GM12878 (cell line): ENCODE measurements at regions not wholly inside any gene's neighbourhood (a gene's known extent, or its start where the extent isn't known, plus 50 kb on each side); places are given as distances from the start of the nearest gene placed in this dataset.

Experiments used
- CHD2 ChIP-seq: IDR thresholded peaks from 2 replicates; pipeline ENCODE4 v1.6.1; 2011; ENCODE audit warnings: low read depth, low read length, improper control_type of control experiment, borderline replicate concordance
- CHD4 ChIP-seq: fragments of 200-600 bp; sonication (generic); IDR thresholded peaks from 2 replicates; pipeline ENCODE4 v1.6.1; 2016; ENCODE audit warnings: mild to moderate bottlenecking
- EP300 ChIP-seq, 2 experiments: fragments of 150-350 bp in 1 of 2; IDR thresholded peaks; 2 replicates each; pipeline ENCODE4 v1.6.1; 2011 to 2012; ENCODE audit warnings: low read depth in 2 of 2, low read length in 2 of 2, borderline replicate concordance in 1 of 2, improper control_type of control experiment in 1 of 2, inconsistent platforms in 1 of 2; ENCODE audit not compliant: control insufficient read depth in 1 of 2
- POLR2A ChIP-seq: IDR thresholded peaks from 2 replicates; pipeline ENCODE4 v1.6.1; 2011; ENCODE audit warnings: low read depth, mild to moderate bottlenecking, low read length
- SMC3 ChIP-seq: IDR thresholded peaks from 2 replicates; pipeline ENCODE4 v1.6.1; 2011; ENCODE audit warnings: low read length, improper control_type of control experiment, borderline replicate concordance
- SP1 ChIP-seq: IDR thresholded peaks from one replicate; pipeline ENCODE4 v1.6.1; 2011; ENCODE audit warnings: low read depth, low read length
- TAF1 ChIP-seq: IDR thresholded peaks from 2 replicates; pipeline ENCODE4 v1.6.1; 2011; ENCODE audit warnings: mild to moderate bottlenecking, low read depth, low read length, borderline replicate concordance
- TF ChIP-seq, protein P1 (sequence below), 3 experiments: IDR thresholded peaks in 2 of 3; conservative IDR thresholded peaks in 1 of 3; 2 replicates each; pipeline ENCODE4 v1.5.1; 2011; ENCODE audit warnings: low read depth in 3 of 3, low read length in 3 of 3, mild to moderate bottlenecking in 3 of 3, control low read depth in 2 of 3, moderate library complexity in 2 of 3, inconsistent platforms in 1 of 3, mixed read lengths in 1 of 3; ENCODE audit not compliant: control insufficient read depth in 2 of 3, insufficient read depth in 1 of 3; ENCODE audit errors: extremely low read depth in 1 of 3
- TF ChIP-seq, protein P2 (sequence below): IDR thresholded peaks from 2 replicates; pipeline ENCODE4 v1.6.1; 2012; ENCODE audit warnings: mild to moderate bottlenecking, low read depth, low read length
- TF ChIP-seq, protein P3 (sequence below): IDR thresholded peaks from 2 replicates; pipeline ENCODE4 v1.6.1; 2011; ENCODE audit warnings: mild to moderate bottlenecking, low read depth, low read length, moderate library complexity; ENCODE audit not compliant: insufficient replicate concordance

DNA sequence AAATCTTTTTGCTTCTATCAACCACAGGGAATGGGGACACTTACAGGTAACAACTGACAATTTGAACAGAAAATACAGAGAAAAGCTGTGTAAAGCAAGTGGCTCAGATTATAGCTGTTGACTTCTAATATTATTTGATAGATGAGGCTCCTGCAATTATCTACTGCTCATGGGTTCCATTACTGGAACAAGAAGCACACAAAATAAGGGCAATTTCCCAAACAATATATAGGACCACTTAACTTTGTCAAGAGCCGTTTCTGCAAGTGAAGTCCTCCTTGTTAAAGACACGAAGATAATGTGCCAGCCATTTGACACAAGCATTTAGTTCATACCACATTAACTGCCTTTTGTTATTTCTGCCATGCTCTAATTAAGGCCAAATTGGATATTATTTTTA, 315.5 kb upstream of the ARID1B start:
- TF ChIP-seq CHD2 (no peak), POLR2A (no peak), EP300 (IDR thresholded peaks at IDR 0.05; ENCODE audit: borderline replicate concordance in 1 of 2, control insufficient read depth in 1 of 2, low read depth in 2 of 2, low read length in 2 of 2) (no peak), TAF1 (no peak), SP1 (no peak), SMC3 (no peak), CHD4 (no peak)
- TF ChIP-seq, protein P1, sequence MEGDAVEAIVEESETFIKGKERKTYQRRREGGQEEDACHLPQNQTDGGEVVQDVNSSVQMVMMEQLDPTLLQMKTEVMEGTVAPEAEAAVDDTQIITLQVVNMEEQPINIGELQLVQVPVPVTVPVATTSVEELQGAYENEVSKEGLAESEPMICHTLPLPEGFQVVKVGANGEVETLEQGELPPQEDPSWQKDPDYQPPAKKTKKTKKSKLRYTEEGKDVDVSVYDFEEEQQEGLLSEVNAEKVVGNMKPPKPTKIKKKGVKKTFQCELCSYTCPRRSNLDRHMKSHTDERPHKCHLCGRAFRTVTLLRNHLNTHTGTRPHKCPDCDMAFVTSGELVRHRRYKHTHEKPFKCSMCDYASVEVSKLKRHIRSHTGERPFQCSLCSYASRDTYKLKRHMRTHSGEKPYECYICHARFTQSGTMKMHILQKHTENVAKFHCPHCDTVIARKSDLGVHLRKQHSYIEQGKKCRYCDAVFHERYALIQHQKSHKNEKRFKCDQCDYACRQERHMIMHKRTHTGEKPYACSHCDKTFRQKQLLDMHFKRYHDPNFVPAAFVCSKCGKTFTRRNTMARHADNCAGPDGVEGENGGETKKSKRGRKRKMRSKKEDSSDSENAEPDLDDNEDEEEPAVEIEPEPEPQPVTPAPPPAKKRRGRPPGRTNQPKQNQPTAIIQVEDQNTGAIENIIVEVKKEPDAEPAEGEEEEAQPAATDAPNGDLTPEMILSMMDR (IDR thresholded peaks at IDR 0.05 in 2 of 3, conservative IDR thresholded peaks at IDR 0.05 in 1 of 3; ENCODE audit: control insufficient read depth in 2 of 3, extremely low read depth in 1 of 3, insufficient read depth in 1 of 3, low read depth in 3 of 3, low read length in 3 of 3): no peak
- TF ChIP-seq, protein P2, sequence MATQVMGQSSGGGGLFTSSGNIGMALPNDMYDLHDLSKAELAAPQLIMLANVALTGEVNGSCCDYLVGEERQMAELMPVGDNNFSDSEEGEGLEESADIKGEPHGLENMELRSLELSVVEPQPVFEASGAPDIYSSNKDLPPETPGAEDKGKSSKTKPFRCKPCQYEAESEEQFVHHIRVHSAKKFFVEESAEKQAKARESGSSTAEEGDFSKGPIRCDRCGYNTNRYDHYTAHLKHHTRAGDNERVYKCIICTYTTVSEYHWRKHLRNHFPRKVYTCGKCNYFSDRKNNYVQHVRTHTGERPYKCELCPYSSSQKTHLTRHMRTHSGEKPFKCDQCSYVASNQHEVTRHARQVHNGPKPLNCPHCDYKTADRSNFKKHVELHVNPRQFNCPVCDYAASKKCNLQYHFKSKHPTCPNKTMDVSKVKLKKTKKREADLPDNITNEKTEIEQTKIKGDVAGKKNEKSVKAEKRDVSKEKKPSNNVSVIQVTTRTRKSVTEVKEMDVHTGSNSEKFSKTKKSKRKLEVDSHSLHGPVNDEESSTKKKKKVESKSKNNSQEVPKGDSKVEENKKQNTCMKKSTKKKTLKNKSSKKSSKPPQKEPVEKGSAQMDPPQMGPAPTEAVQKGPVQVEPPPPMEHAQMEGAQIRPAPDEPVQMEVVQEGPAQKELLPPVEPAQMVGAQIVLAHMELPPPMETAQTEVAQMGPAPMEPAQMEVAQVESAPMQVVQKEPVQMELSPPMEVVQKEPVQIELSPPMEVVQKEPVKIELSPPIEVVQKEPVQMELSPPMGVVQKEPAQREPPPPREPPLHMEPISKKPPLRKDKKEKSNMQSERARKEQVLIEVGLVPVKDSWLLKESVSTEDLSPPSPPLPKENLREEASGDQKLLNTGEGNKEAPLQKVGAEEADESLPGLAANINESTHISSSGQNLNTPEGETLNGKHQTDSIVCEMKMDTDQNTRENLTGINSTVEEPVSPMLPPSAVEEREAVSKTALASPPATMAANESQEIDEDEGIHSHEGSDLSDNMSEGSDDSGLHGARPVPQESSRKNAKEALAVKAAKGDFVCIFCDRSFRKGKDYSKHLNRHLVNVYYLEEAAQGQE: no peak
- TF ChIP-seq, protein P3, sequence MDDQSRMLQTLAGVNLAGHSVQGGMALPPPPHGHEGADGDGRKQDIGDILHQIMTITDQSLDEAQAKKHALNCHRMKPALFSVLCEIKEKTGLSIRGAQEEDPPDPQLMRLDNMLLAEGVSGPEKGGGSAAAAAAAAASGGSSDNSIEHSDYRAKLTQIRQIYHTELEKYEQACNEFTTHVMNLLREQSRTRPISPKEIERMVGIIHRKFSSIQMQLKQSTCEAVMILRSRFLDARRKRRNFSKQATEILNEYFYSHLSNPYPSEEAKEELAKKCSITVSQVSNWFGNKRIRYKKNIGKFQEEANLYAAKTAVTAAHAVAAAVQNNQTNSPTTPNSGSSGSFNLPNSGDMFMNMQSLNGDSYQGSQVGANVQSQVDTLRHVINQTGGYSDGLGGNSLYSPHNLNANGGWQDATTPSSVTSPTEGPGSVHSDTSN: no peak
